HG03159 (cell line): ENCODE measurements at regions not wholly inside any gene's neighbourhood (a gene's known extent, or its start where the extent isn't known, plus 50 kb on each side); places are given as distances from the start of the nearest gene placed in this dataset.

Experiments used
- ATAC-seq: cut with Tn5 transposase; IDR thresholded peaks from one replicate; pipeline ENCODE4 v1.9.1; 2021; ENCODE audit warnings: mild to moderate bottlenecking, moderate library complexity; ENCODE audit not compliant: unreplicated experiment

- no peak for ATAC-seq
Measured at GRCh38 chr9:107694390-107694789, 204.8 kb upstream of the KLF4 start.

DNA sequence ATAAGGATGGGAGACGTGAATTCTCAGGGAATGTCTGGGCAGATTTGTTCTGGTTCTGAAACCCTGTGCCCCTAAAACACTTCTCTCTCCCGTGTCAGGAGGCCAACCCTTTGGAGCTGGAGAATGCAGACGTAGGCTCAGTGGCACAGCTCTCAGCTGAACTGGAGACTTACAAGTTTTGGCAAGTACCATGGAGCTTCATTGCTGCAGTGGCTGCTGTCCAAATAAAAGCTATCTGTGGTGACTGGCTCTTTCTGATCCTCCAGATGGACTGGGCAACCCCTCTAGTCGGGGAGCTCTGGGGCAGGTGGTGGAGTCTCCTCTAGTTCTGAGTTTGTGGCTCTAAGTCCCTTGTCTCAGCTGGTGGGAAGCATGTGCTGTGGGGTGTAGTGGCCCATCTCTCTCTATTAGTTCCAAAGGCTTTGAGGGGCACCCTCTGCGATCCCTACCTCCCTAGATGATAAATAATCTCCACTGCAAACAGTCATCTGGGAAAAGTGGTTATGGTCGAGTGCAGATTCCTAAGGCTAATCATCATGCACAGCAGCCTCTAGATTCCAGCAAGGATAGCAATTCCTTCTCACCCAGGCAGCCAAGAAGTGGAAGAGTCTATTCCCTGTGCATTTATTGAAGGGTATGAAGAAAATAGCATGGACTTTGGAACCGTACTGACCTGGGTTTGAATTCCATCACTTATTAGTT, 204.2 kb upstream of the KLF4 start:
- no peak for ATAC-seq

DNA sequence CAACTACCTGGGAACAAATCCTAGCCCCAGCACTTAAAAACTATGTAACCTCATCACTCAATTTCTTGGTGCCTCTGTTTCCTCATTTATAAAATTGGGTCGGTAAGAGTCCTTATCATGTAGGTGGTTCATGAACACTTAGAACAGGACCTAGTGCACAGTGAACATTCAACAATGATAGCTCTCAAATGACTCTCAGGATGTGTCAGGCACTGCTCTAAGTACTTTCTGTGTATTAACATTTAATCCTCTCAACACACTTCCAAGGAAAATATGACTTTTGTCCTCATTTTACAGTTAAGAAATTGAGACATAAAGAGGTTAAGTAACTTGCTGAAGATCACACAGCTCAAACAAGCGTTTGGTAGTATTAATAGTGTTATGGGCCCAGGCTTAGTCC, 202.1 kb upstream of the KLF4 start:
- no peak for ATAC-seq

GRCh38 chr9:107690021-107690420, 200.5 kb upstream of the KLF4 start:
- ATAC-seq, result no peak

GRCh38 chr9:107688728-107689127, 199.2 kb upstream of the KLF4 start:
- no peak for ATAC-seq

DNA sequence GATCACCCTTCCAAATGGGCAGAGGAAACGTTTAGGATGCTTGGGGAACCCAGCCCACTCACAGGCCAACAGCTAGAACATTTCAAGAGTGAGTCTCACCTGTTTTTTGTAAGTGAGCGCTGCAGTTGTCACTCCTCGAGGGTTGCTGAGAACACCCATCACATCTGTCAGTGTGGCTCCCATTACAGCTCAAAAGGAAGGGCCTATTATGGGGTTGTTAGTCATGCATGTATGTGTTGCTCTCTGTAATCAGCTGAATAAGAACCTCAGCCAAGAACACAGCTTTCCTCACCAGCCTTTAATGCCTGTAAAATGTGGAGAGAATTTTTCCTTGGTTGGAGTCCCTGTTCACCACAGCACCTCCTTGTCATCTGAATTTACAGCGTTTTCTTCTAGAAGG, 196.3 kb upstream of the KLF4 start:
- no peak for ATAC-seq

DNA sequence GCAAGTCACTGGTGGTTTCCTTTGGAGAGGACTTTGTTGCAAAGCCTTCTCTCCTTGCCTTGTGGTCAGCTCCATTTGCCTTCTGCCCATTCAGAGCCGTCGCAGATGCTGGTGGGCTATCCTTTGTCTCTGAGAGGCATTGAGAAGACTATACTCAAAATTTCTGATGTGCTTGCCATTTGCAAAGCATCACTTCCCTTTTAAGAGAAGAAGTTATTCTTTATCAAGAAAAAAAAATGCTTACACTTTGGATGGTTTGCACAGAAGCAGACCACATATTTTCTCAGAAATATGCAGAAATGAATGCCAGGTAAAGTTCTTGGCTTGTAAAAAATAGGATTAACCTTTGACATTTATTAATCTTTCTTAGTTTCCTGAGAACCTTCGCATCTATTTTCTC, 195.8 kb upstream of the KLF4 start:
- ATAC-seq, result no peak

GRCh38 chr9:107684224-107684623, 194.7 kb upstream of the KLF4 start:
- ATAC-seq, result no peak

DNA sequence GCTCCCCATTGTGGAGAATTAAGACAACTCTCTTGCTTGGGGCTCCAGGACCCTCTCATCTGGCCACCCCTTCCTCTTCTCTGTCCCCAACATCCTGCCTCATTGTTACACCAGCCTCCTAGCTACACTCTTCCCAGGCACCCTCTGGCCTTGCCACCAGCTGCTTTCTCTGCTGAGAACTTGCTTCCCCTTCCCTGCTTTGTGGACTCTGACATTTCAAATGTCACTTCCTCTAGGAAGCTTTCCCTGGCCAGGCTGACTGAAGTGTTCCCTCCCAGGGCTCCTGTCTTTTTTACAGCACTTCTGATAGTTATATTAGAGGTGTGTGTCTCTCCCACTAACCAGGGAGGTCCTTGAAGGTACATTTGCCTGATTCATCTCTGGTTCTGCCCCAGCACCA, 194.0 kb upstream of the KLF4 start:
- no peak for ATAC-seq

DNA sequence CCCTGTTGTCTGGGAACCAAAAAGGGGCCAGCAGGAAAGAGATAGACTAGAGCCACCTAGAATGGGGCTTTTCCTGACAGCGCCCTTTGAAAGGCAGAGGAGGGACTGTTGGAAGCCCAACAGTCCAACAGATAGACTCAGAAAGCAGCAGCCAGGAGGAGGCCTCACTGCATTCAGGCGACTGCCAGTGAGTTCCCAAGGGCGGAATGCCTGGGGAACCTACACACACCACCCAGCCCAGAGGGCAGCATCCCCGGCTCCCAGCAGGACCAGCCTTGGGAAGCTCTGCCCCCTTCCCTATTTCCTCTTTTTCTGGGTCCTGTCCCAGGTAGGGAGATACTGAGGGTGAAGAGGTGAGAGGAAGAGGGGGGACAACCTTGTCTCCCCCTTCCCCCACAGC, 192.4 kb upstream of the KLF4 start:
- ATAC-seq, result no peak

- no peak for ATAC-seq
Measured at GRCh38 chr9:107675351-107676259, 186.0 kb upstream of the KLF4 start.

DNA sequence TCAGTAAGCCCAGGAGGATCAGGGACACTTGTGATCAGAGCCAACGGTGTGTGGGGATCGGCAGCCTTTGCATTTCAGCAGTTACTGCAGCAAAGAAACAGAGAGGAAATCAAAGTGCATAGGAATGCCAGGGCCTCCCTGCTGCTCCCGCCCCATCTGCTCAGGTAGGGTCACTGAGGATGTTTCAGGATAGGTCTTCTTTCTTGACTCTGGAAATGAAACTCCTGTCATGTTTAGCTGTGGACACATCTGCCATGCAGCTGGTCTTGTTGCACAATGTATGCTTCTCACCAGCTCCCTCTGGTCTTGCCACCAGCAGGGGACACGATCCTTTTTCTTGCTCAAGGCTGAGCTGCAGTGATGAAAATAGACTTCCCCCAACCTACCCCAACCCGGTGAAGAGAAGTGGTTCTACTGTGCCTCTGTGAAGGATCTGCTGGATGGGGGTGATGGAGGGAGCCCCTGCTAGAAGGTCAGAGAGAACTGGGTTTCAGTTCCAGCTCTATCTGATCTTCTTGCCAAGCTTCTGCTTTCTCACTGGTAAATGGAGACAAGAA, 185.2 kb upstream of the KLF4 start:
- no peak for ATAC-seq

DNA sequence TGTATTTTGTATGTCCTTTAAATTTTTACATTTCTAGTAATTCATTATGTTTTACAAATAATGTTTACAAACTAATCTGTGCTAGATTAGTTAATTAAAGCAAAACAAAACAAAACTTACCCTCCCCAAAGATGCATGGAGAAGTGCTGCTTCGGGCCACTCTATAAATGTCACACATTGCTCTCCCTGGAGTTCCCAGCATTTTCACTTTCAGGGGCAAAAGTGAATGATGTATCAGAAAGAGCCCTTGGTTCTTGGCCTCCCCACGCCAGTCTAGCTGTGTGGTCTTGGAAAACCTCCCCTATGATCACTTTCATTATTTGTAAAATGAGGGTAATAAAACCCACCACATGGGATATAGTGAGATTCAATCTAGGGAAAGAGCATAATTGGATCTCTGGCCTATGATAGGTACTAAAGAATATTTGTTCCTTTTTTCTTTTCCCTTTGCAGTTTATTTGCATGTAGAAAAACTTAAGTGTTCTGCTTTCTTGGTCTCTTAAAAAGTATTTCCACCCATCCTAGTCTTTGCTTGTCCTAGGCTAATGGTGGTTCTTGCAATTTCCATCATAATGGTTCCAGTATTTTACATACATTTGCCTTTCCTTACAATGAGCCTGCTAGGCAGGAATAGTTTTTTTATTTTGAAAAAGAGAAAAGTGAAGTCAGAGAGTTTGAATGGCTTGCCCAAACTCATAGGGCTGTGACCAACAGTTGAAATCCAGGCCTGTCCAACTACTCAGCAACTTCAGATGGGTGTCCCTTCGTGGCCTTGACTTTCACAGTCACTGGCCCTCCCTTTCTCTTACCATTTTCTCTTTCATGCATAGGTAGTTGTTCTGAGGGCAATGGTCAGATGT, 184.5 kb upstream of the KLF4 start:
- no peak for ATAC-seq

- ATAC-seq, result no peak
Measured at GRCh38 chr9:107671588-107671987, 182.0 kb upstream of the KLF4 start.

DNA sequence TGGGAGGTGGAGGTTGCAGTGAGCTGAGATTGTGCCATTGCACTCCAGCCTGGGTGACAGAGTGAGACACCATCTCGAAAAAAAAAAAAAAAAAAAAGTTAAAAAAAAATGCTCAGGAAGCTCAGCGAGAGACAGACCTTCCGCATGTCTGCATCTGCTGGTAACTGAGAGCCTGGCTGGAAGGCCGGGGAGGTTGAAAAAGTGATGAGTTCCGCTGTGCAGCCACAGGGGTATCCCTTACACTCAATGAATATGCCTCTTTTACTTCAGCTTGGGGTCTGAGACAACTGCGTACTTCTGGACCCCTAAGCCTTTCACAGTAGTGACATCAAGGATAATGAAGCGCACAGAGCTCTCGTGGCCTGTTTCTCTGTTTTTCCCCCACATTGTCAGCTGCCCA, 179.9 kb upstream of the KLF4 start:
- ATAC-seq, result no peak

DNA sequence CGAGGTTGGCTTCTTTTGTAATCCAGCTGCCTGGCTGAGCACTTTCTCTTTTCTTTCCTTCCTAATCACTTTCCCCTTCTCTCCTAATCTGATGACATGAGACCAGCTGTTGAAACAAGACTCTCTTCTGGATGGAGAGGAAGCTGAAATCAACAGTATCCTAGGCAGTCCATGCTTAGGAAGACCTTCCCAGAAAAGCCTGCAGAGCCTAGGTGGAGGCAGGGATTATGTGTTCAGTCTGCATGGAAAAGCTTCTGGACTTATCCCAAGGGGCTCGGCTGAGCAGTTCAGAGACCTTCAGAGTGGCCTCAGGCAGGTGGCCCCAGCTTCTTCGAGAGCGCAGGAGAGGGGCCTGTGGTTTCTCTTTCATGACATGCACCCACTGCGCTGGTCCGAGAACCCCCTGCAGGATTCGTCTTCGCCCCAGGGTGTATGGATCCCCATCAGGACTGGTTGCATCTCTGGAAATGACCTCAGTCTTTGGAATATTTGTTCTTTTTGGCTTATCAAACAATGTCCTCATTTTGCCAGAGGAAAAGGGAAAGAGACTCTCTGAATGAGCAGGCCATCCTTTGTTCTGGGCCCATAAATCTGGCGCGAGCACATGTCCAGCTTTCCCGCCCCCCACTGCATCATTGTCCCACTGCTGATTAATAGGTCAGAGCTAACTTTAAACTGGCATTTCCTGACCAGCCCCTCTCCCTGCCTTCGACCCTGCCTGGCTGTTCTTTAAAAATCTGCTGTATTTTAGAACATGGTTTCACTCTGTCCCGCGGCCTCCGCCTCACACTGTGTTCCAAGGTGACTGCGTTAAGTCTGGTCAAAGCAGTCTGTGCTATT, 177.9 kb upstream of the KLF4 start:
- ATAC-seq, result no peak

DNA sequence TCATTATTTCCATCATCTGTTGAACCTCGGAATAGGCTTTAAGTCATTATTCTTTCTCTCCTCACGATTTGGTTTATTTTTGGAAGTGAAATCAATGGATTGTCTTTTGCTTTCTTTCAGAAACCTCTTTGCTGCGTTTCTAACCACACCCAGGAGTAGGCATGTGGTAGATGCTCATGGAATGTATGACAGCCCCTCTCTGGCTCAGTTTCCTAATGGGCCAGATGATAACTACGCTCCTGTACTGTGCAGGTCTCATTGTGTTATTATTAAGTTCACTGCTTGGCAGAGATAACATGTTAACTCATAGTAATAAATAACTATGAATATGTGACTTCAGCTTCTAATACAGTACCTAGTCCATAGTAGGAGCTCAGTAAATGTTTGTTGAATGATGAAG, 175.5 kb upstream of the KLF4 start:
- no peak for ATAC-seq

GRCh38 chr9:107660976-107661375, 171.4 kb upstream of the KLF4 start:
- ATAC-seq, result no peak

- no peak for ATAC-seq
Measured at GRCh38 chr9:107653263-107653821, 163.8 kb upstream of the KLF4 start.

GRCh38 chr9:107650995-107651394, 161.4 kb upstream of the KLF4 start:
- ATAC-seq, result no peak
